ENCODE measurements at regions not wholly inside any gene's neighbourhood (a gene's known extent, or its start where the extent isn't known, plus 50 kb on each side); places are given as distances from the start of the nearest gene placed in this dataset.

DNA sequence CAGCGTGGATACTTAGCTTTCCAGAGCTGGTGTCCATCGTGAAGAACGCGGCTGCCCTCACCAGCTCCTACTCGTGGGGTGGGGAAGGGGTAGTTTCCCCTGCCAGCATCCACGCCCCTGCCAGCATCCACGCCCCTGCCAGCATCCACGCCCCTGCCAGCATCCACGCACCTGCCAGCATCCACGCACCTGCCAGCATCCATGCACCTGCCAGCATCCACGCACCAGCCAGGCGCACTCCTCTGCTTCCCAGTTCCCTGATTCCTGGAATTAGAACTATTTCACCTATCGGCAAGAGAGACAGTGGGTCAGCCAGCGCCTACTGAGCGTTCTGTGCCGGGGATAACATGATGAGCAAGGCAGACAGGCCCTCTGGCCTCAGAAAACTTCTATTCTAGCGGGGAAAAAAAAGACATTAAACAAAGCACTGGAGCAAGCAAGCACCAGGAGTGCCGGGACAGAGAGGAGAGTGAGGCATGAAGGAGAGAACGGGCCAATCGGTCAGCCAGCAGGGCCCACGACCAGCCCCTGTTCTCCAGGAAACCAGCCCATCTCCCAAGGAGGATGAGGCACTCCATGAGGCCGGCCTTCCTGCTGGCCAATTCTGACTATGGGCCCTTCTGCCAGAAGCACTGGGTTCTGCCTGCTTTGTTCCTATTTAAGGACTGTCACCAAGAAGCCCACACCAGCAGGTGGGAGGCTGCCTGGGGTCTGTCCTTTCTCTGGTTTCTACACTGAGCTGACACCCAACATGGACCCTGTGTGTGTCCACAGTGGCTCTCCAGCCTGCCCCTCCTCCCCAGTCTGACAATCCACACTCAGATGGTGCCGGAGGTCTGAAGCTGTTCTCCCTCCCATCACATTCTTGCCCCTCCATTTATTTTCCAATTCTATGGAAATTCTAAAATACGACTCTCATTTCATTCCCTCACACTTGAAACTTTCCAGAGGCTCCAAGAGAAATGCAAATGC lies 78.4 kb upstream of the SALL3 start:
- TF ChIP-seq, protein P1, sequence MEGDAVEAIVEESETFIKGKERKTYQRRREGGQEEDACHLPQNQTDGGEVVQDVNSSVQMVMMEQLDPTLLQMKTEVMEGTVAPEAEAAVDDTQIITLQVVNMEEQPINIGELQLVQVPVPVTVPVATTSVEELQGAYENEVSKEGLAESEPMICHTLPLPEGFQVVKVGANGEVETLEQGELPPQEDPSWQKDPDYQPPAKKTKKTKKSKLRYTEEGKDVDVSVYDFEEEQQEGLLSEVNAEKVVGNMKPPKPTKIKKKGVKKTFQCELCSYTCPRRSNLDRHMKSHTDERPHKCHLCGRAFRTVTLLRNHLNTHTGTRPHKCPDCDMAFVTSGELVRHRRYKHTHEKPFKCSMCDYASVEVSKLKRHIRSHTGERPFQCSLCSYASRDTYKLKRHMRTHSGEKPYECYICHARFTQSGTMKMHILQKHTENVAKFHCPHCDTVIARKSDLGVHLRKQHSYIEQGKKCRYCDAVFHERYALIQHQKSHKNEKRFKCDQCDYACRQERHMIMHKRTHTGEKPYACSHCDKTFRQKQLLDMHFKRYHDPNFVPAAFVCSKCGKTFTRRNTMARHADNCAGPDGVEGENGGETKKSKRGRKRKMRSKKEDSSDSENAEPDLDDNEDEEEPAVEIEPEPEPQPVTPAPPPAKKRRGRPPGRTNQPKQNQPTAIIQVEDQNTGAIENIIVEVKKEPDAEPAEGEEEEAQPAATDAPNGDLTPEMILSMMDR (IDR thresholded peaks at IDR 0.05; ENCODE audit: low read length, missing control alignments), result no peak
- no peak for DNase-seq (ENCODE audit: low read depth)
- H3K4me3 ChIP-seq (replicated peaks; ENCODE audit: low read depth, low read length), result no peak overlapping the region

DNA sequence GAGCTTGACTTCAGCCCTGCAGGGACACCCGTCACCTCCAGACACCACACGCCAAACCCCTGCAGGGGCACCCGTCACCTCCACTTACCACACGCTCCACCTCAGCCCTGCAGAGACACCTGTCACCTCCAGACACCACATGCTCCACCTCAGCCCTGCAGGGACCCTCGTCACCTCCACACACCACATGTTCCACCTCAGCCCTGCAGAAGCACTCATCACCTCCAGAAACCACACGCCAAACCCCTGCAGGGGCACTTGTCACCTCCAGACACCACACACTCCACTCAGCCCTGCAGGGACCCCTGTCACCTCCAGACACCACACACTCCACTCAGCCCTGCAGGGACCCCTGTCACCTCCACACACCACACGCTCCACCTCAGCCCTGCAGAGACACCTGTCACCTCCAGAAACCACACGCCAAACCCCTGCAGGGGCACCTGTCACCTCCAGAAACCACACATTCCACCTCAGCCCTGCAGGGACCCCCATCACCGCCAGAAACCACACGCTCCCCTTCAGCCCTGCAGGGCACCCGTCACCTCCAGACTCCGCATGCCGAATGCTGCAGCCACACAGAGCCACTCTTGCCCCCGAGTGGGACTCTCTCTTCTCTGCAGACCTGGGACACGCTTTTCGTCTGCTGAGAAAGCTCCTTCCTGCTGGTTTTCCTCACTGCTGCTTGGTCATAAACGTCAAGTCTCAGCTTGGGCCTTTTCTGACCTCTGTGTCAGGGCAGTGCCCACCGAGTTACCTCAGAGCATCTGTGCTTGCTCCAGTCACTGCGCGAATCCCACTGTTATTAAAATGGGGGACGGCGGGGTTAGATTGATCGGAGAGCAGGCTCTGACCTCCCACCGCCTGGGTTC lies 77.5 kb upstream of the SALL3 start:
- H3K4me3 ChIP-seq (replicated peaks; ENCODE audit: low read depth, low read length), result no peak overlapping the region
- TF ChIP-seq, protein P1 (IDR thresholded peaks at IDR 0.05; ENCODE audit: low read length, missing control alignments), result no peak
- no peak for DNase-seq (ENCODE audit: low read depth)

DNA sequence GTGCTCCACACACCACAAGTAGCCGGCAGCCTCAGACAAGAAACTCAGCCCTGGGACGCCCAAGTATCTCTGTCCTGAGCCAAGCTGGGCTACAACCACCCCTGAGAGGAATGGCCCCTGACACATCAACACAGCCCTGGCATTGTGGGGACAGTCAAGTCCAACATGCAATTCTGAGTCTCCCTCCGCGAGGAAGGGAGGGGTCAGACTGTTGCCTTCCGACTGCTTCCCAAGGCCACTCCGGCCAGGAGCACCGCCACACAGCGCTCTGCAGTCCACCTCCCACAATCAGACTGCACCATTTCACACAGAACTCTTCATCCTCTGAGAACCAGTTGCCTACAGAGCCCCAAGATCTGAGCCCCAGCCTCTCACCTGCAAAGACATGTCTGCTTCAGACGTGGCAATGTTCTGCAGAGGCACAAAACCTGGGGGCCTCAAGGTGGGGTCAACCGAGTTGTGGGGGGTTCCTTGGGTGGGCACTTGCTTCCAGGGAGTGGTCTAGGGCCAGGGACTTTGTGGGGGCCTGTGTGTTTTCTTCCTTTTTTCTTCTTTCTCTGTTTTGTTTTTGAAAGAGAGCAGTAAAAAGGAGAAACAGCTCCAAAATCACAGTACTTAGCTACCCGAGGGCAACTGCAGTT lies 76.7 kb upstream of the SALL3 start:
- no peak overlapping the region for H3K4me3 ChIP-seq (replicated peaks; ENCODE audit: low read depth, low read length)
- DNase-seq (ENCODE audit: low read depth), result no peak
- TF ChIP-seq, protein P1 (IDR thresholded peaks at IDR 0.05; ENCODE audit: low read length, missing control alignments), result no peak

DNA sequence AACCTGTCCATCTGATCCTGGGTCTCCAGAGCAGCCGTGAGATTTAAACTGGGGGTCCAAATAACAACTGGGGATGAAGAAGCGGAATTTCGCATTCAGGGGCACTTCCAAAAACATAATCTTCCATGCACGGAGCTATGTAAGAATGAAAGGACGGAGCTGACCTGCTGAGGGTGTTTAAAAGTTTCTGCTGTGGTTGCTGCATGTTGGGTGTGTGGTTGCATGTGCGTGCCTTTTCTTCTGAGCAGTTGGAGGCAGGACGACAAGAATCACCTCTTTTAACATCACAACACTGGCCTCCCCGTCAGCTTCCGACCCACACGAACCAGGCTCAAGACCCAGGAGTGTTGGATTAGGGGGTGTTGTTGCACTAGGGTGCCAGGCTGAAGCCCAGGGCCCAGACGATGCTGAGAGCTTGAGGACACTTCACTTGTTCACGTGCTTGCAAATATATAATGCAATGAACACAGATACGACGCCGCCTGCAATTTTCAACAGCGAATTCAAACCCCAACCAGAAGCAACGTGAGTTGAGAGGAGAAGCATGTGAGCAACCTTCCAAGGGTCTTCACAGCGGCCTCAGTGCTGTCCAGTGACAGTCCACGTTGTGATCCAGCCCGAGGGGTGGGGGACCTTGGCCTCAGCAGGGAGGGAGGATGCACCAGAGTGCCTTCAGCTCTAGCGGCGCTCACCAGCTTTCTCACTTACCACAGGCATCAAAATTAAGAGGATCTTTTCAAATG lies 76.0 kb upstream of the SALL3 start:
- H3K4me3 ChIP-seq (replicated peaks; ENCODE audit: low read depth, low read length), result no peak overlapping the region
- TF ChIP-seq, protein P1 (IDR thresholded peaks at IDR 0.05; ENCODE audit: low read length, missing control alignments), result no peak
- no peak for DNase-seq (ENCODE audit: low read depth)

DNA sequence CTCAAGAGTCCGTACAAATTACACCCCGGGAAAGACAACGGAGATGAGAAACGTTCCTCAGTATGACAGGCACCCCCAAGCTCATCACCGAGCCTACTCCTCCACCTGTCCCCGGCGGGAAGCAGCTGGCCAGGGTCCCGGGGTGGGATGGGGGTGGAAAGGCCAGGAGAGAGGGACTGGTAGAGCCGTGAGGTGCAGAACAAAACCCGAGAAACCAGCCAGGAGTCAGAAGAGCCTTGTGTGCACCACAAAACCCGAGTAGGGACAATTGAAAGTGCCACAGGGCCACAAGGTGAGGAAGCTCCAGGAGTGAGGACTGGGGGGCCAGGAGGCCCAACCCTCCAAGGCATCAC lies 75.5 kb upstream of the SALL3 start:
- TF ChIP-seq, protein P1 (IDR thresholded peaks at IDR 0.05; ENCODE audit: low read length, missing control alignments), result no peak
- H3K4me3 ChIP-seq (replicated peaks; ENCODE audit: low read depth, low read length), result no peak overlapping the region
- DNase-seq (ENCODE audit: low read depth), result no peak

DNA sequence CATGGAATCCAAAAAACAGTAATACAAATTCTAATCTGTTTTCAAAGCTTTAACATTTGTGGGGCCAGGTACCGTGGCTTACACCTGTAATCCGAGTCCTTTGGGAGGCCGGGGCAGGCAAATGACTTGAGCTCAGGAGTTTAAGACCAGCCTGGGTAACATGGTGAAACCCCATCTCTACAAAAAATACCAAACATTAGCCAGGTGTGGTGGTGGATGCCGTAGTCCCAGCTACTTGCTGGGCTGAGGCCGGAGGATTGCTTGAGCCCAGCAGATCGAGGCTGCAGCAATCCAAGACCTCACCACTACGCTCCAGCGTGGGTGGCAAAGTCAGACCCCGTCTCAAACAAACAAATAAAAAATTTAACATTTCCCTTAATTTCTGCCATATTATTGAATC lies 74.3 kb upstream of the SALL3 start:
- TF ChIP-seq, protein P1 (IDR thresholded peaks at IDR 0.05; ENCODE audit: low read length, missing control alignments), result no peak
- DNase-seq (ENCODE audit: low read depth), result no peak
- no peak overlapping the region for H3K4me3 ChIP-seq (replicated peaks; ENCODE audit: low read depth, low read length)

Data from fibroblast of pulmonary artery (primary cell).